Astrocyte of the cerebellum (primary cell): ENCODE measurements at regions not wholly inside any gene's neighbourhood (a gene's known extent, or its start where the extent isn't known, plus 50 kb on each side); places are given as distances from the start of the nearest gene placed in this dataset.
"Not testable (repeated sequence)": the region's sequence is repeated elsewhere in the genome, so short reads cannot be mapped to it uniquely, and the experiment has no call there.

Source experiments
- DNase-seq: peaks from one replicate; pipeline ENCODE4 v3.0.0-alpha.2; 2011; ENCODE audit warnings: low read depth
- H3K4me3 ChIP-seq: 2 replicates; pipeline ENCODE4 v1.5.1; 2011; ENCODE audit warnings: mild to moderate bottlenecking, low read depth, low read length, moderate library complexity
- CTCF ChIP-seq: IDR thresholded peaks from 2 replicates; pipeline ENCODE4 v1.5.1; 2012; ENCODE audit warnings: low read length, low read depth, moderate library complexity, mild to moderate bottlenecking; ENCODE audit errors: missing control alignments
- in situ Hi-C: cut with HindIII; loops from 2 replicates; pipeline ENCODE4 v1.10.0; 2017; ENCODE audit warnings: low sequenced_read_pairs

- TF ChIP-seq CTCF, result no peak
- in situ Hi-C loops, result no loop called here
- no peak overlapping the region for H3K4me3 ChIP-seq
- no peak for DNase-seq
Observed at GRCh38 chr12:33945438-33945784, 76.9 kb upstream of the ALG10 start.

- H3K4me3 ChIP-seq, in situ Hi-C loops, DNase-seq: not testable (repeated sequence)
Observed at GRCh38 chr12:33966219-33966618, 56.1 kb upstream of the ALG10 start.

- in situ Hi-C loops, result no loop called here
- no peak for TF ChIP-seq CTCF
- DNase-seq, result no peak
- H3K4me3 ChIP-seq, result no peak overlapping the region
Observed at GRCh38 chr12:33967760-33968159, 54.5 kb upstream of the ALG10 start.
